SJCRH30 (cell line): ENCODE measurements at regions not wholly inside any gene's neighbourhood (a gene's known extent, or its start where the extent isn't known, plus 50 kb on each side); places are given as distances from the start of the nearest gene placed in this dataset.

Source experiments
- DNase-seq, 2 experiments: peaks; one replicate each; pipeline ENCODE4 v3.0.0-alpha.2; 2015 to 2020
- H3K27ac ChIP-seq: fragments of 250-450 bp; sonication (Bioruptor Pico); 2 replicates; pipeline ENCODE4 v1.5.1; 2020; ENCODE audit warnings: mild to moderate bottlenecking, moderate library complexity
- H3K27me3 ChIP-seq: fragments of 250-450 bp; sonication (Bioruptor Pico); 2 replicates; pipeline ENCODE4 v1.5.1; 2020; ENCODE audit warnings: mild to moderate bottlenecking, moderate library complexity
- H3K36me3 ChIP-seq: fragments of 250-450 bp; sonication (Bioruptor Pico); 2 replicates; pipeline ENCODE4 v1.5.1; 2020; ENCODE audit warnings: mild to moderate bottlenecking, moderate library complexity
- H3K4me1 ChIP-seq: fragments of 250-450 bp; sonication (Bioruptor Pico); 2 replicates; pipeline ENCODE4 v1.5.1; 2020; ENCODE audit warnings: mild to moderate bottlenecking, moderate library complexity
- H3K4me3 ChIP-seq: fragments of 250-450 bp; sonication (Bioruptor Pico); 2 replicates; pipeline ENCODE4 v1.5.1; 2020; ENCODE audit warnings: mild to moderate bottlenecking, moderate library complexity
- H3K9me3 ChIP-seq: fragments of 250-450 bp; sonication (Bioruptor Pico); replicated peaks from 2 replicates; pipeline ENCODE4 v1.5.1; 2020; ENCODE audit warnings: mild to moderate bottlenecking, moderate library complexity

GRCh38 chr3:152971880-152972279, 136.9 kb downstream of the P2RY1 start:
- Histone ChIP-seq H3K4me1 (no peaks in the 10 kb centered on the region), H3K9me3 (no peaks in the 10 kb centered on the region), H3K27me3 (no peaks in the 10 kb centered on the region), H3K36me3 (no peaks in the 10 kb centered on the region), H3K27ac (no peak overlapping the region), H3K4me3 (no peak overlapping the region)
- no peak for DNase-seq

- Histone ChIP-seq H3K9me3 (no peaks in the 10 kb centered on the region), H3K27me3 (no peaks in the 10 kb centered on the region), H3K4me1 (no peaks in the 10 kb centered on the region), H3K36me3 (no peaks in the 10 kb centered on the region), H3K27ac (no peak overlapping the region), H3K4me3 (no peak overlapping the region)
- DNase-seq: no peak
Observed at GRCh38 chr3:152973575-152973974, 138.6 kb downstream of the P2RY1 start.

GRCh38 chr3:152976239-152976638, 141.3 kb downstream of the P2RY1 start:
- Histone ChIP-seq H3K9me3 (no peaks in the 10 kb centered on the region), H3K4me1 (no peaks in the 10 kb centered on the region), H3K27me3 (no peaks in the 10 kb centered on the region), H3K27ac (no peak overlapping the region), H3K4me3 (no peak overlapping the region), H3K36me3 (no peaks in the 10 kb centered on the region)
- DNase-seq: no peak

DNA sequence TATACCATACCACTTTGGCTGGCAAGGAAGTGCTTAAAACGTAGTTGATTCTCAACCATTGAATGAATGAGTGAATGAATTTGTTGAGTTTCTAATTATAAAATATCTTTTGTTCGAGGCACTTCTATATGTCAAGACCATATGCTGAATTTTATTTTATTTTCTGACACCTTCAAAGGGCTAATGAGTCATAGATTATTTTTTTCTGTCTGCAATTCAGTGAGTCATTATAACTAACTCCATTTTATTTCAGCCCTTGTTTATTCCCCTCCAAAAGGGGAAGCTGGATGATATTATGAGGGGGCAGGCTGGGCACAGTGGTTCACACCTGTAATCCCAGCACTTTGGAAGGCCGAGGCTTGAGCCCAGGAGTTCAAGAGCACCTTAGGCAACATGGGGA, 142.4 kb downstream of the P2RY1 start:
- H3K27me3 ChIP-seq: no peaks in the 10 kb centered on the region
- H3K27ac ChIP-seq: no peak overlapping the region
- H3K36me3 ChIP-seq: no peaks in the 10 kb centered on the region
- H3K4me3 ChIP-seq: no peak overlapping the region
- no peaks in the 10 kb centered on the region for H3K4me1 ChIP-seq
- H3K9me3 ChIP-seq: no peaks in the 10 kb centered on the region
- DNase-seq: no peak

- no peak for DNase-seq
- Histone ChIP-seq H3K9me3 (no peaks in the 10 kb centered on the region), H3K4me1 (no peaks in the 10 kb centered on the region), H3K27ac (no peak overlapping the region), H3K27me3 (no peaks in the 10 kb centered on the region), H3K36me3 (no peaks in the 10 kb centered on the region), H3K4me3 (no peak overlapping the region)
Observed at GRCh38 chr3:152978152-152978551, 143.2 kb downstream of the P2RY1 start.

DNA sequence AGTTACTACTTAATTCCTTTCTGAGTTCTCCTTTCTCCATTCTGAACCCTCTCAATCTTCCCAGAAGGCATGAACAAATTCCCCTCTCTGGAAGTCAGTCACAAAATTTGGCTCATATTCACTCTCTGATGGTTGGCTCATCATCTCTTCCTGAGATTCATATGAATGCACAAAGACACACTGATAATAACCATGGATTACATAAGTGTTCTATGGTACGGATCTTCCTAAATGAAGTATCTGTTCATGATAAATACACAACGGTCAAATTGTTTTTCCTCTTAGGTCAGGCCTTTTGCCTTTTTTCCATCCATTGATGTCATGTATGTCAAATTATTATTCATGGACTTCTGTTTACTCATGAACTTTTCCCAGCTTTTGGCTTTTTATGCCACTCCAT, 162.6 kb downstream of the P2RY1 start:
- H3K27ac ChIP-seq: no peak overlapping the region
- H3K9me3 ChIP-seq: no peaks in the 10 kb centered on the region
- DNase-seq: no peak
- H3K4me3 ChIP-seq: no peak overlapping the region
- H3K27me3 ChIP-seq: no peaks in the 10 kb centered on the region
- H3K36me3 ChIP-seq: no peaks in the 10 kb centered on the region
- no peaks in the 10 kb centered on the region for H3K4me1 ChIP-seq

GRCh38 chr3:152998591-152998990, 163.4 kb upstream of the RAP2B start:
- Histone ChIP-seq H3K4me1 (no peaks in the 10 kb centered on the region), H3K9me3 (no peaks in the 10 kb centered on the region), H3K4me3 (no peak overlapping the region), H3K27me3 (no peaks in the 10 kb centered on the region), H3K27ac (no peak overlapping the region), H3K36me3 (no peaks in the 10 kb centered on the region)
- peak in 1 of 2 experiments; percentile 10 for DNase-seq

- H3K9me3 ChIP-seq: no peaks in the 10 kb centered on the region
- H3K27me3 ChIP-seq: no peaks in the 10 kb centered on the region
- no peak for DNase-seq
- no peak overlapping the region for H3K27ac ChIP-seq
- H3K4me1 ChIP-seq: no peaks in the 10 kb centered on the region
- no peaks in the 10 kb centered on the region for H3K36me3 ChIP-seq
- H3K4me3 ChIP-seq: no peak overlapping the region
Observed at GRCh38 chr3:153000325-153000724, 161.7 kb upstream of the RAP2B start.

DNA sequence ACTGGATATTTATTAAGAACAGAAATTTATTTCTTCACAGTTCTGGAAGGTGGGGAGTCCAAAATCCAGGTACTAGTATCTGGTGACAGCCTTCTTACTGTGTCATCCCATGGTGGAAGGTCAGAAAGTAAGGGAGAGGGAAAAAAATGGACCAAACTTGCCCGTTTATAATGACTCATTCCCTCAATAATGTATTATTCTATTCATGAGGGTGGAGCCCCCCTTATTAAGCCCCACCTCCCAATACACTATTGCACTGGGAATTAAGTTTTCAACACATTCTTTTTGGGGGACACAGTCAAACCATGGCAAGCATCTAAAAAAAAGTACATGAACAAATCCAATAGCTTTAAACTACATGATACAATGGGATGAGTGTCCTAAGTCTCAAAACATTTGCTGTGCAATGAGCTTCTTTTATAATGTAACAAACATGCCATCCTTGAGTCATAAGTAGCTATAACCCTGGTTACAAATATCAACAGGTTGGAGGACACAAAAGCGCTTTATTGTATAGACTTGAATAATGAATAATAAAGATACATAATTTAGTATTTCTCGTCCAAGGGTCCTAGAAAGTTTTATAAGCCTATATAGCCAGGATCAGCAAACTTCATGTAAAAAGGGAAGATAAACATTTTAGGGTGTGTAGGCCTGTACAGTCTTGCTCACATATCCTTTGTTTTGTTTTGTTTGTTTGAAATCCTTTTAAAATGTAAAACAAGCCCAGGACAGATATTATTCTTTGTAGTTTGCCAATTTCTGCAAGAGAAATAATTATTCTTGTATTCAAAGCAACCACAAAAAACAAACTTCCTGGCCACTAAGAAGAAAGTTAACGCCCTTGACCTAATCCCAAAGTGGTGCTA, 160.6 kb upstream of the RAP2B start:
- Histone ChIP-seq H3K27ac (no peak overlapping the region), H3K4me3 (no peak overlapping the region), H3K9me3 (no peaks in the 10 kb centered on the region), H3K4me1 (no peaks in the 10 kb centered on the region), H3K36me3 (no peaks in the 10 kb centered on the region), H3K27me3 (no peaks in the 10 kb centered on the region)
- DNase-seq: no peak

DNA sequence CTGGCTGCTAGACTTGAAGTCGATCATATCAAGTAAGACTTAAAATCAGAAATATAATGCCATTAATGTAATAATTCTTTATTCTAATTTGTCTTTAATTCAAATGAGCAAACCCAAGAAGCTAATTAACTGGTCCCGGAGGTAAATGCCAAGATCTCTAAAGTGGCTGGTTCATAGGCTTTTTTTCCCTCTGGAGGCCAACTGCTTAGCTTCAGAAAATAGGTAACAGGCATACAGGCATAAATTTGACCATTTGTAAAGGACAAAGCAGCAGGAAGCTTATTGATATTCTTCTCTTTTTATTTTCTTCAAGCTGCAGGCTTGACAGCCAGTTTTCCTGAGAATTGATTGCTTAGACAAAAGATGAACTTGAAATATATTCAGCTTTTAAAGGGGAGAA, 158.6 kb upstream of the RAP2B start:
- no peak for DNase-seq
- no peak overlapping the region for H3K27ac ChIP-seq
- H3K36me3 ChIP-seq: no peaks in the 10 kb centered on the region
- no peaks in the 10 kb centered on the region for H3K27me3 ChIP-seq
- no peaks in the 10 kb centered on the region for H3K9me3 ChIP-seq
- H3K4me3 ChIP-seq: no peak overlapping the region
- no peaks in the 10 kb centered on the region for H3K4me1 ChIP-seq

DNA sequence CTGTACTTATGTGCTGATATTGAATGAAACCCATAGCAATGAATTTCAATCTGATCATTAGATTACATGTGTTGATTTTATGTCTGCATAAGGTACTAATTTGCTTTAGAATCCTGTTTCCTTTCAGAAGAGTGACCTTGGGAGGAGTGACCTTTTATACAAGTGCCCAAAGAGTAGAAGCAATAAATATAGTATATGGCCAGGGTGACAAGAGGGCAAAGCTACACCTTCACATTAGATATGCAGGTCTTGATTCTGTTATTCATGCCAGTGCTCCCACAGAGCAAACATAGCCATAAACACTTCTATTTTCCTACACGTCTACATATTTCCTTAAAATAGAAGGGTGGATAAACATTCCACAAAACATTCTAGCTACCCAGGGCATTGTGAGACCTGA, 158.2 kb upstream of the RAP2B start:
- Histone ChIP-seq H3K27me3 (no peaks in the 10 kb centered on the region), H3K4me3 (no peak overlapping the region), H3K4me1 (no peaks in the 10 kb centered on the region), H3K27ac (no peak overlapping the region), H3K9me3 (no peaks in the 10 kb centered on the region), H3K36me3 (no peaks in the 10 kb centered on the region)
- no peak for DNase-seq

DNA sequence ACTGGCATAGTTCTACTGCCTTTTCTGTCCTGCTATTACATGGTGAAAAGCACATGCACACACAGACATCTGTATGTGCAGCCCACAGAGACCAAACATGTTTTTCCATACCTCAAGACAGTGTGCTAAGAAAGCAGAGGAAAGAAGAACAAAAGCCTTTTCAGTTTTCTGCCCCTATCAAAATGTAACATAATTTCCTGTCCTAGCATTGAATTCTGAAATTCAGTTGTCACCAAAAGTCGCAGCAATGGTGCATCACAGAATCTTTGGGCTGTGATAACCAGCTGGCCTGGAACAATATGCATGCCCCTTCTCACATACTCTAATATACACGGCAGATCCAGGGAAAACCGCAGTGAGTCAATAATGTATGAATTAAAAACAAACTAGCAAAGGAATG, 153.8 kb upstream of the RAP2B start:
- Histone ChIP-seq H3K27ac (no peak overlapping the region), H3K9me3 (no peaks in the 10 kb centered on the region), H3K27me3 (no peaks in the 10 kb centered on the region), H3K4me1 (no peaks in the 10 kb centered on the region), H3K36me3 (no peaks in the 10 kb centered on the region), H3K4me3 (no peak overlapping the region)
- DNase-seq: no peak

DNA sequence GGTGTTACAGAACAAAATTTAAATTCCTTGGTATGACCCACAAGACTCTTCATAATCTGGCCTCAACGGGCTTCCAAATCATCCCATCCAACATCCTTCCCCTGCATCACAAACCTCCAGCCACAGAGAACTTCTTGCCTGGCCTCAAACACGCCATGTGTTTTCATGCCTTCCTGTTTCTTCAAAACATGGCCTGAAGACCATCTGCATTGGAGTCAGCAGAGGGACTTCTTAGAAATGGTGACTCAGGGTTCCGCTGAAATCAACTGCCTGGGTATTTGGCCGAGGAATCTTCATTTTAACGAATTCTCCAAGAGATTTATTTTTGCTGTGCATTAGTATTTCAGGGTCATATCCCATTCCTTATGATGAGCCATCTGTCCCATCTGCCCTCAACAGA, 138.1 kb upstream of the RAP2B start:
- Histone ChIP-seq H3K36me3 (no peaks in the 10 kb centered on the region), H3K9me3 (no peaks in the 10 kb centered on the region), H3K4me1 (peaks cover 7% of the 10 kb centered on the region), H3K4me3 (no peak overlapping the region), H3K27ac (no peak overlapping the region), H3K27me3 (no peaks in the 10 kb centered on the region)
- DNase-seq: no peak

- Histone ChIP-seq H3K27me3 (no peaks in the 10 kb centered on the region), H3K36me3 (no peaks in the 10 kb centered on the region), H3K4me1 (peaks cover 27% of the 10 kb centered on the region), H3K9me3 (no peaks in the 10 kb centered on the region), H3K4me3 (no peak overlapping the region), H3K27ac (no peak overlapping the region)
- DNase-seq: peak in 1 of 2 experiments; percentile 64
Observed at GRCh38 chr3:153026026-153026425, 136.0 kb upstream of the RAP2B start.

DNA sequence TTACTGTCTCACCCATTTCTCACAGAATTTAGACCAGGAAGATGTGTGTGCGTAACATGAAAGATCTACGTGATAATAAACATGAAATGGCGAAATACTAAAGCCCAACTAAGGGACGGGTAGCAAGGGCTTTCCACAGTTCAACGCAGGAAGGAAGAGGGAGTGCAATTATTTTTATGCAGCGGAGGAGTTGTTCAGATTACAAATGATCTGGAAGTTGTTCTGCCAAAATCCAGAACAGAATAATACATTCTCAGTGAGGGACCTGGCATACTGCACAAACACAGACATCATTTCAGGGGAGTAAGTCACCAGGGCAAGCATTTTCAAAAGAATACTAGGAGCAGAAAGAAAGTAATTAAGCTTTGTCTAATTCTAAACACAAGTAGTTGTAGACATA, 133.6 kb upstream of the RAP2B start:
- Histone ChIP-seq H3K27me3 (no peaks in the 10 kb centered on the region), H3K36me3 (no peaks in the 10 kb centered on the region), H3K27ac (peak overlapping the region; percentile 67; the same call in 1 of the 2 replicates), H3K4me1 (peaks cover 39% of the 10 kb centered on the region), H3K4me3 (no peak overlapping the region), H3K9me3 (no peaks in the 10 kb centered on the region)
- DNase-seq: no peak

- DNase-seq: peak; percentile 92 to 94
- Histone ChIP-seq H3K27ac (peak overlapping the region; percentile 67), H3K36me3 (no peaks in the 10 kb centered on the region), H3K4me3 (no peak overlapping the region), H3K27me3 (no peaks in the 10 kb centered on the region), H3K9me3 (no peaks in the 10 kb centered on the region), H3K4me1 (peaks cover 39% of the 10 kb centered on the region)
Observed at GRCh38 chr3:153029350-153029749, 132.7 kb upstream of the RAP2B start.
